ENCODE measurements at regions not wholly inside any gene's neighbourhood (a gene's known extent, or its start where the extent isn't known, plus 50 kb on each side); places are given as distances from the start of the nearest gene placed in this dataset.

GRCh38 chr3:89762405-89762804 is 655.0 kb downstream of the EPHA3 start:
- Histone ChIP-seq H3K4me3 (no peak overlapping the region), H3K27ac (no peak overlapping the region), H3K36me3 (no peaks in the 10 kb centered on the region), H3K27me3 (no peaks in the 10 kb centered on the region), H3K9me3 (no peaks in the 10 kb centered on the region), H3K4me1 (no peaks in the 10 kb centered on the region)
- TF ChIP-seq POLR2A (IDR thresholded peaks at IDR 0.05) (no peak), CTCF (IDR thresholded peaks at IDR 0.05) (no peak)
- no peak for DNase-seq
- intact Hi-C loops (cut with DNase I; ENCODE audit: low total_unique reads) = no loop called here

- TF ChIP-seq CTCF (IDR thresholded peaks at IDR 0.05) = no peak
- TF ChIP-seq POLR2A (IDR thresholded peaks at IDR 0.05) = no peak
- DNase-seq = no peak
- intact Hi-C loops (cut with DNase I; ENCODE audit: low total_unique reads) = no loop called here
- no peak overlapping the region for H3K4me3 ChIP-seq
- H3K27ac ChIP-seq = no peak overlapping the region
- no peaks in the 10 kb centered on the region for H3K9me3 ChIP-seq
- H3K4me1 ChIP-seq = no peaks in the 10 kb centered on the region
- no peaks in the 10 kb centered on the region for H3K36me3 ChIP-seq
- H3K27me3 ChIP-seq = no peaks in the 10 kb centered on the region
Measured at GRCh38 chr3:89783341-89783927, 676.0 kb downstream of the EPHA3 start.

GRCh38 chr3:89787485-89787884 is 680.1 kb downstream of the EPHA3 start:
- no peak for TF ChIP-seq CTCF (IDR thresholded peaks at IDR 0.05)
- no peak for TF ChIP-seq POLR2A (IDR thresholded peaks at IDR 0.05)
- no peak for DNase-seq
- H3K9me3 ChIP-seq = no peaks in the 10 kb centered on the region
- intact Hi-C loops (cut with DNase I; ENCODE audit: low total_unique reads) = no loop called here
- no peak overlapping the region for H3K27ac ChIP-seq
- H3K4me1 ChIP-seq = no peaks in the 10 kb centered on the region
- no peaks in the 10 kb centered on the region for H3K36me3 ChIP-seq
- H3K4me3 ChIP-seq = no peak overlapping the region
- no peaks in the 10 kb centered on the region for H3K27me3 ChIP-seq

- no peak overlapping the region for H3K27ac ChIP-seq
- no peak for TF ChIP-seq POLR2A (IDR thresholded peaks at IDR 0.05)
- TF ChIP-seq CTCF (IDR thresholded peaks at IDR 0.05) = no peak
Measured at GRCh38 chr3:89787979-89788378, 680.6 kb downstream of the EPHA3 start.

GRCh38 chr3:89795506-89795905 is 688.1 kb downstream of the EPHA3 start:
- TF ChIP-seq CTCF (IDR thresholded peaks at IDR 0.05) (no peak), POLR2A (IDR thresholded peaks at IDR 0.05) (no peak)
- H3K9me3 ChIP-seq = no peaks in the 10 kb centered on the region
- no peak for DNase-seq
- no peaks in the 10 kb centered on the region for H3K27me3 ChIP-seq
- no peaks in the 10 kb centered on the region for H3K4me1 ChIP-seq
- no peak overlapping the region for H3K4me3 ChIP-seq
- no peak overlapping the region for H3K27ac ChIP-seq
- intact Hi-C loops (cut with DNase I; ENCODE audit: low total_unique reads) = no loop called here
- no peaks in the 10 kb centered on the region for H3K36me3 ChIP-seq

More at GRCh38 chr3:89787979-89788378, 680.6 kb downstream of the EPHA3 start:
- no peaks in the 10 kb centered on the region for H3K27me3 ChIP-seq
- no peaks in the 10 kb centered on the region for H3K9me3 ChIP-seq
- intact Hi-C loops (cut with DNase I; ENCODE audit: low total_unique reads) = no loop called here
- H3K4me1 ChIP-seq = no peaks in the 10 kb centered on the region
- H3K36me3 ChIP-seq = no peaks in the 10 kb centered on the region
- no peak overlapping the region for H3K4me3 ChIP-seq
- DNase-seq = no peak
